ENCODE measurements at regions not wholly inside any gene's neighbourhood (a gene's known extent, or its start where the extent isn't known, plus 50 kb on each side); places are given as distances from the start of the nearest gene placed in this dataset.
"Not testable (repeated sequence)": the region's sequence is repeated elsewhere in the genome, so short reads cannot be mapped to it uniquely, and the experiment has no call there.

DNA sequence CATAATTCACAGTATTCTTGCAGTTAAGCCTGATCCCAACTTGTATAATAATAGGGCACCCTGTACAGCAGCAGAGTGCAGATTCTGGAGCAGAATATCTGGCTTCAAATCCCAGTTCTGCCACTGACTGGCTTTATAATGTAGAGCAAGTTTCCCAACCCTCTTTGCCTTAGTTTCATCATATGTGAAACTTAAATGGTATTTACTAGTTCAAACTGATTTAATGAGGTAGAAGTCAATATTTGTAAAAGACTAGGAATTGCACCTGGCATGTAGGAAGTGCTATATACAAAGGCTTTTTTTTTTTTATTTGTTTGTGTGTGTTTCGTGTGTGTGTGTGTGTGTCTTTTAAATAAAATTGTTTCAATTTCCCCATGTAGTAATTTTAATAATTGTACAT lies 125.9 kb downstream of the CCER1 start:
- DNase-seq (ENCODE audit: low read depth), result no peak

- DNase-seq (ENCODE audit: low read depth), result no peak
These were observed 126.4 kb downstream of the CCER1 start for GRCh38 chr12:90828621-90829020.

- DNase-seq (ENCODE audit: low read depth), result no peak
These were observed 127.4 kb downstream of the CCER1 start for GRCh38 chr12:90827567-90827966.

DNA sequence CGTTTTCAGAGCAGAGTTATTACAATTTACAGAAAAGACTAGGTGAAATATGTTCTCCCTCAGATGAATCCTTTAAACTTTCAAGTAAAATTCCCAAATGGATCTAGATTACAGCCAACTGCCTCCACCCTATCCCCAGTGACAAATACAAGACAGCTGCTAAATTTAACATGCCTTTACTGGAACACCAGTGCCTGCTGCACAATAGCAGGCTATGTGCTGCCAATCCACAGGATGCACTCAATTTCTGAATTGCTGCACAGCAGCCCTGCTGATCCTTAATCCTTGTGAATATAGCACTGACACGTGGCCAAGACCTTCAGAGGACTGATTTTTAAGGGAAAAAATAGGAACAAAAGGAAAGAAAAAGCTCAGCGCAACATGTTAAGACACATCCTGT lies 128.9 kb downstream of the CCER1 start:
- no peak for DNase-seq (ENCODE audit: low read depth)

- DNase-seq (ENCODE audit: low read depth), result no peak
These were observed 131.1 kb downstream of the CCER1 start for GRCh38 chr12:90823859-90824258.

DNA sequence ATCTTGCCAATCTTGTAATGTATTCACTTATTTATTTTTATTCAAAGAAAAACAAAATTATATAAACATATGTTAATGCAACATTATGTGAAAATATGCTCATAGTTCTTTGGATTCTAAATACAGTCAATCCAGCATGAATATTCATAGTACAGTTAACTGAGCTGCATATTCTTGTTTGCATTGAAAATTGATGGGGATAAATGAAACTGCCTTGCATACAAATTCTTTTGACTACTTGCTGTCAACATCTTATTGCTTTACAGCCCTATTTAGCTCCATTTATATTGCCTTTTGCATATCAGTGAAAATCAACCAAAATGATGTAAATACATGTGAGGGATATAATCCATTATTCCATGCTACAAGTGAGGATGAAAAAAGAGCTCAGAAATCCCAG lies 135.3 kb downstream of the CCER1 start:
- no peak for DNase-seq (ENCODE audit: low read depth)

DNA sequence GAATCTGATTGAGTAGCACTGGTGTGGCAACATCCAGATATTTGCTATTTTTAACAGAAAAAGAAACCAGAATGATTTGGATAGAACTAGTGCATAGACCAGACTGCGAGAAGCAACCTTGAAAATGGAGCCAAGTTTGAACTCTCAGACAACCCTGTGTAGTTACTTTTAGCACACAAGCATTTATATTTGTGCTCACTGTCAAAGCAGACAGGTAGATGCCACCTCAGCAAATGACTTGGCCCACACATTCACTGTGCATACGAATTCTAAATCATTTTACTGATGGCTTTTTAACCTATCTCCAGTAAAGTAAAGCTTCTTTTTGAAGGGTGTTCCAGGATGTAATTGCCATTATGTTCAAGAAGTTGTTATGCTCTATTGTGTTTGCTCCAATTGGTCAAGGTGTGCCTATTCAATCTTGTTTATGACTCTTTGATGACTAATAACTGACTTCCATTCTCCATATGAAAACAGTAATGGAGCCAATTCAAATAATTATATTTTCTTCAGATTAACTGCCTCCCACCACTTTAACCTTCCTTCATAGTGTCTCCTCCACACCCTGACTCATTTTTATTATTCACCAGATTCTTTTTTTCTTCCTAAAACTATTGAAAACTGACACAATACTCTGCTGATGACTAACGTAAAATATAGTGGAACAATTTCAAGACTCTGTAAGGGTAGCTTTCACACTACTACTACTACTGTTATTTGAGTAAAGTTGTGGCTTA lies 138.5 kb downstream of the CCER1 start:
- no peak for DNase-seq (ENCODE audit: low read depth)

DNA sequence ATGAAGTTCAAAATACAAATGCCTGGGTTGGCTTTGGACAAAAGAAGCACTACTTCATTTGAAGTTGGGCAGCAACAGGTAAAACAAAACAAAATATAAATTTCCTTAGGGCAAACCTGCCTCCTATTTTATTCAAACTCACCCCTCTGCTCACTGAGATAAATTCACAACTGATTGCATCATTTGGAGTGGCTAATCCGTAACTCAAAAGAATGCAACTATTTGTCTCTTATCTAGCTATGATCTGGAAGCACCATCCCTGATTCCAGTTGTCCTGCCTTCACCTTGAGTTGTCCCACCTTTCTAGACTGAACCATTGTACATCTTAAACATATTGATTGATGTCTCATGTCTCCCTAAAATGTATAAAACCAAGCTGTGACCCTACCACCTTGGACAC lies 145.0 kb downstream of the CCER1 start:
- no peak for DNase-seq (ENCODE audit: low read depth)

- no peak for DNase-seq (ENCODE audit: low read depth)
These were observed 146.4 kb downstream of the CCER1 start for GRCh38 chr12:90808568-90808967.

- no peak for DNase-seq (ENCODE audit: low read depth)
These were observed 152.2 kb downstream of the CCER1 start for GRCh38 chr12:90802727-90803126.

DNA sequence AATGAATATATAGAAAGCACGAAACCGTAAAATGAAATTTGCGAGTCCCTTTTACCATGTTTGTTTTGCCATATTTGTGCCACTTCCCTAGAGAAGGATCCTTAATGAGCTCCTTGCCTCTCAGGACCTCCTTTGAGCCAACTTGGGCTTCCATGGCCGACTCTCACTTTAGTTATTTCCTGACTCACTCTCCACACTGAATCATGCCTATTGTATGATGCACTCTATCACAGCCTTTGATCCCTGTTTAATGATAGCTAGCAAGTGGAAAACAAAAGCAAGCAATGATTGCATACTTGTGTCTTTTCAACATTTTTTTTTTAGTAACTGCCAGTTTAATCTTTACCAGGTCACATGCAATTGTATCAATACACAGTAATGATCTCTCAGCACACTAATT lies 153.2 kb downstream of the CCER1 start:
- no peak for DNase-seq (ENCODE audit: low read depth)

- DNase-seq (ENCODE audit: low read depth), result no peak
These were observed 160.8 kb downstream of the CCER1 start for GRCh38 chr12:90794212-90794611.

DNA sequence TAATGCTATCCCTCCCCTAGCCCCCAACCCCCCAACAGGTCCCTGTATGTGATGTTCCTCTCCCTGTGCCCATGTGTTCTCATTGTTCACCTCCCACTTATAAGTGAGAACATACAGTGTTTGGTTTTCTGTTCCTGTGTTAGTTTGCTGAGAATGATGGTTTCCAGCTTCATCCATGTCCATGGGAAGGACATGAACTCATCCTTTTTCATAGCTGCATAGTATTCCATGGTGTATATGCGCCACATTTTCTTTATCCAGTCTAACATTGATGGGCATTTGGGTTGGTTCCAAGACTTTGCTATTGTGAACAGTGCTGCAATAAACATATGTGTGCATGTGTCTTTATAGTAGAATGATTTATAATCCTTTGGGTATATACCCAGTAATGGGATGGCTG lies 162.3 kb downstream of the CCER1 start:
- DNase-seq (ENCODE audit: low read depth), result not testable (repeated sequence)

DNA sequence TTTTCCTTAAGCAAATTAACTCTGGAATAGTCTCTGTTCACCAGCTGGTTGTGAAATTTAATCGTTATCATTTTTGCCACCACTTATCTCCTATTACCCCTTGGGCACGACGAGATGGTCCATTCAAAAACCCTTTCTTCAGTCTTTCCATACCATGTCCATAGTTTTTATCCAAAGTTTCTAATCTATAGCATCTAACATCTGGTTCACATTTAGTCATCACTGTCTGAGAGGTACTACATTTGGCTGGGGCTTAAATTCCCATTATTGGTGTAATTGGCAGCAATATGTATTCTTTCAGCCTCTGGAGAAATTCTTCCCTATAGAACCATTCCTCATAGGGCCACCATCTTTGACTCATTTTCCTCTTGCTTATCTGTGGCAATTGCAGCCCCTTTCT lies 163.5 kb downstream of the CCER1 start:
- DNase-seq (ENCODE audit: low read depth), result no peak

- DNase-seq (ENCODE audit: low read depth), result no peak
These were observed 164.2 kb downstream of the CCER1 start for GRCh38 chr12:90790747-90791146.

GRCh38 chr12:90773491-90773890 lies 181.5 kb downstream of the CCER1 start:
- no peak for DNase-seq (ENCODE audit: low read depth)

- DNase-seq (ENCODE audit: low read depth), result no peak
These were observed 184.1 kb downstream of the CCER1 start for GRCh38 chr12:90770861-90771260.

DNA sequence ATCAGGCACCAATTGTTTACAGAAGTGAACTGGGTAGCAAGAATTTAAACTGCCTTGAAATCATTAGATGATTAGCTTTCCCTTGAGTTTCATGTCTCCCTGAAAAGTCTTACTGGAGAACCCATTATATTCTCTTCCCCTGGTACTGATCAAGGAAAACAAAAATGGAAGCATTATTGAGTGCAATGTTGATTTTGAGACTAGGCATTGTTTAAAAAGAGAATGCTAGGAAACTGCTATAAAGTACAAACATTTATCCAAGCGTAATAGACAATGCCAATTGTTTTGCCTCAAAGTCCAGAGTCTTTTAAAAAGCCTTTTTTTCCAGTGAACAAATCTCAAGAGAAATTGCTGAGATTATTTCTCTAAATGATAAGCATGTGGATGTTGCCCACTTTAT lies 197.0 kb downstream of the CCER1 start:
- no peak for DNase-seq (ENCODE audit: low read depth)

DNA sequence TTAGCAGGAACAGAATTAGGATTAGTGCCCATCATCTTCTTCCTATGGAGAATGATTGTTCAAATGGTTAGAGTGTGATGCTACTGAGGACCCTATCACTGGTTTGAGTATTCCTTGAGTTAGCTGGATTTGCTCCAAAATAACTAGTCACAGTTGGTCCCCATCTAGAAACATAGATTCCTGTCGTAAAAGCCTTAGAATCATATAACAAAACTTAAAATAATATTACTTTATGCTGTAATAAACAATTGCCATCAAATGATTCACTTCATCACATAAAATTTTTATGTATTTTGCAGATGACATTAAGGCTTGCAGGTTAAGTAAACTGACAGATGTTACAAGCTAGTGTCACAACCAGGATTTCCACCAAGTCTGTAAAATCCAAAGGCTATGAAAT lies 209.8 kb downstream of the CCER1 start:
- no peak for DNase-seq (ENCODE audit: low read depth)

- no peak for DNase-seq (ENCODE audit: low read depth)
These were observed 213.4 kb downstream of the CCER1 start for GRCh38 chr12:90741611-90742010.

DNA sequence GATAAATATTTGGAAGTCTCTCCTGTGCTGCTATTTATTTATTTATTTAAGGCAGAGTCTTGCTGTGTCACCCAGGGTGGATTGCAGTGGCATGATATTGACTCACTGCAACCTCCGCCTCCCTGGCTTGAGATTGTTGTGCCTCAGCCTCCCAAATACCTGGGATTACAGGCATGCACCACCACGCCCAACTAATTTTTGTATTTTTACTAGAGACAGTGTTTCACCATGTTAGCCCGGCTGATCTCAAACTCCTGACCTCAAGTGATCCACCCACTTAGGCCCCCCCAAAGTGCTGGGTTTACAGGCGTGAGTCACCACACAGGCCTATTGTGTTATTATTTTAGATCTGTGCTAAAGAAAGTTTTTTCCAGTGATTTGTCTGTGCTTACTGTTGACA lies 225.2 kb downstream of the CCER1 start:
- DNase-seq (ENCODE audit: low read depth), result no peak

DNA sequence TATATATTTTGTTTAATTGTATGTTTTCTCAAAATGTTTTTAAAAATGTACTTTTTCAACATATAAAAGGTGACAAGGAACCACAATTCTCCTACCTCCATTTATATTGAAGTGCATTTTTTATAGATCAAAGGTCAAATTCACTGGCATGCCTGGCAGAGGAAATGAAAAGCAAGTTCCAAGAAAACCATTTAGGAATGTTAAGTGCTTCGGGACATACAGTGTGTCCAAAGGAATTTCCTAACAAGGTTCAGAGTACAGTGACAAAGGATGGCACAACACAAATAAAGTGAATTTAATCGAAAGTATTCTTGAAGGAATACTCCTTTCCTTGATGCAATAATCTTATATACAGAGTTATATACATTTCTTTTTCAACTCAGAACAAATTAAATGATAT lies 242.3 kb downstream of the CCER1 start:
- DNase-seq (ENCODE audit: low read depth), result no peak

- no peak for DNase-seq (ENCODE audit: low read depth)
These were observed 244.3 kb downstream of the CCER1 start for GRCh38 chr12:90710711-90711110.

- no peak for DNase-seq (ENCODE audit: low read depth)
These were observed 248.9 kb downstream of the CCER1 start for GRCh38 chr12:90706036-90706435.

- no peak for DNase-seq (ENCODE audit: low read depth)
These were observed 259.6 kb downstream of the CCER1 start for GRCh38 chr12:90695415-90695814.

Measured in stimulated activated CD8-positive, alpha-beta memory T cell treated with anti-CD3 and anti-CD28 coated beads, Interleukin-15, amount 100 ng/mL, for 1 hour (primary cell).